HPDE6-E6E7 (cell line): ENCODE measurements at regions not wholly inside any gene's neighbourhood (a gene's known extent, or its start where the extent isn't known, plus 50 kb on each side); places are given as distances from the start of the nearest gene placed in this dataset.

Experiments used
- DNase-seq: peaks from one replicate; pipeline ENCODE4 v3.0.0; 2011; ENCODE audit warnings: missing footprints; ENCODE audit errors: extremely low spot score

DNA sequence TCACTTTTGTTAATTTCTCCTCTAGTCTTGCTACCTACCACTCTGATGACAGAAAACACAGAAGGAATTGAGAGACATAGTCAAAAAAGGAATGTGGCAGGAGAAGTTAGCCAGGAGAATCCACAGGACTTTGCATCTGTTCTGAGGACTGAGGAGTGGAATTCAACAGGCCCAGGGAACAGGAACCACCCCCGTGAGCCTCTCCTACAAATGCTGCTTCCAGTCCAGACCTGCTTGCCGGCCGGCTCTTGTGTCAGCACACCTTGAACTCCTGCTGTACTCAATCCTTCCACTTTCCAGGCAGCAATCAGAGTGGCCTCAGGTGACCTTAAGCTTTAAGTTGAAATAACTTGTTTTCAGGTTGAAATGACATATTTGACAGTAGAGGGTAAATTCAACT lies 903.1 kb downstream of the BCL11B start:
- DNase-seq, result peak; percentile 13

DNA sequence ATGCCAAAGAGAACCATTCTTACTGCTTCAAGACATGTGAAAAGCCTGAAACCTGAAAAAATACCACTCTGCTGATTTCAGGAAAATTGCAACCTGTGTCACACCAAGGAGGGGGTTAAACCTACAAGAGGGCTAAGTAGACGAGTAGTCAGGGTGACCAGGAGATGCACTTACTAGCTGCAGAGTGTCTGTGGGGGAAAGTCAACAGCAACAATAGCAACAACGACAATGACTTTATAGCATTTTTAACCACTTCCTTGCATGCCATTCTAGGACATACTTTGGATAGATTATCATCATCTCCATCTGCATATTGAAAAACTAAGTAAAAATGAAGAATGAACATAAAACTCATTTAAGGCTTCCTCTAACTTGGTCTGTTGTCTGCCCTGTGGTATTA lies 902.7 kb downstream of the BCL11B start:
- DNase-seq, result no peak

- no peak for DNase-seq
These were observed 901.6 kb downstream of the BCL11B start for GRCh38 chr14:98370352-98370751.

GRCh38 chr14:98371141-98371540 lies 900.9 kb downstream of the BCL11B start:
- no peak for DNase-seq

DNA sequence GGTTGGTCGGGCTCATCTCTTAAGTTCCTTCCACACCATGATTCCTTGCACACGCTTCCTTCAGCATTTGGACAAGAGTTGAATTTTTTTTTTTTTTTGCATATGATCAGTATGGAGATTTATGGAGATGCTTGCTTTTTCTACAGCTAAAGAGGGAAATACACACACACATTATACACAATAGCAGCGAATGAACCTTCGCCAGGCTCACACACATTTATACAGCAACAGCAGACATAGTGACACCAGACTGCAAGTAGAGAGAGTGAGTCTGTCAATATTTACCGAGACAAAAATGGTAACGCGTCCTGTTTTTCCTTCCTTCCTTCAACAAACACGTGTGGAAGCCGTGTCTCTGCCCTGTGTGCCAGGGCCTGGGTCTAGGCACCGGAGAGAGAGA lies 897.9 kb downstream of the BCL11B start:
- DNase-seq, result no peak

- no peak for DNase-seq
These were observed 896.4 kb downstream of the BCL11B start for GRCh38 chr14:98375566-98375965.

- no peak for DNase-seq
These were observed 892.2 kb downstream of the BCL11B start for GRCh38 chr14:98379830-98380229.

GRCh38 chr14:98382662-98383061 lies 889.3 kb downstream of the BCL11B start:
- DNase-seq, result no peak

DNA sequence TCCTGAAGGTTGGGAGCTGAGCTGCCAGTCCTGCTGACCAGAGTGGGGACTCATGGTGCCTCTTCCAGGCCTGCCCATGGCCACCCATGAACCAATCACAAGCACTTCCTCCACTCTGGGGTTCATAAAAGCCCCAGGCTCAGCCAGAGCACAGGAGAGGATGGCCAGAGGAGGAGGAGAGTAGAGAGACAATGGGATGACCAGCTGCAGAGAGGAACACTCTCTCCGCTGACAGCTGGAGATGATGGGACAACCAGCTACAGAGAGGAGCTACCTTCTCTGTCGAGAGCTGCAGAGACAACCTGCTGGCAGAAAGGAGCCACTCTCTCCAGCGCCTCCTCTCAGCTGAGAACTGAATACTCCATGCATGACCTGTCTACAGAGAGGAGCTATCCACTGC lies 886.1 kb downstream of the BCL11B start:
- DNase-seq, result no peak

DNA sequence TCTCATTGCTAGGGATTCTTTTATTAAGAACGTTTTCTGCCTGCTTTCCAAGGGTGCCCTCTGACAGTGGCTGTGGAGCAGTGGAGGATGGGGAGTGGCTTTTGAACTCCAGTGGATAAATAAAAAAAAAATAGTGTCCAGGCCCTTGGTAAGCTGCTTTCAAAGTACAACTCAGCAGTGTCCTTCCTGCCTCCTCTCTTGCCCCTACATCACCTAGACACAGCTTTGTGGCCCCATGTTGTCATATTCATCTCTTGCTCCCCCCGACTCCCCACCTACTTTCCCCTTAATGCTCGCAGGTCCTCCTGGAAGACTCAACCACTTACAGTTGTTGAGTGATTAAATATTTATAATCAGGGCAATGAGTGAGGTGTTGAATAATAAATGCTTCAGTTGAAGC lies 880.9 kb downstream of the BCL11B start:
- no peak for DNase-seq

DNA sequence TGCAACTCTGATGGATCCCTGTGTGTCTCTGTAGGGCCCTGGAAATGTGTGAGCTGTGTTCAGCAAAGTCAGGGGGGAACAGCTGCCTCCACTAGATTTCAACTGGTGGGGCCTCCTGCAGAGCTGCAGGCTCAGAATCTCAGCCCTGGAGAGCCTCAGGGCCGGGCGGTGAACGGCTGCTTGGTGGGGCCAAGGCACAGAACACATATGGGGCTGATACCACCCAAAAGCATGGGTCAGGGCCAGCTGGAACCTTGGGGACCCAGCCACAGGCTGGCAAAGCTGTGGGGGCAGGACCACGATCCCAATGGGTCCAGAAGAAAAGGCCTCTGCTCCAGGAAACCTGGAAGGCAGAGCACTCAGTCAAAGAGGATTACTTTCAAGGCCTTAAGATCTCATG lies 878.5 kb downstream of the BCL11B start:
- no peak for DNase-seq

DNA sequence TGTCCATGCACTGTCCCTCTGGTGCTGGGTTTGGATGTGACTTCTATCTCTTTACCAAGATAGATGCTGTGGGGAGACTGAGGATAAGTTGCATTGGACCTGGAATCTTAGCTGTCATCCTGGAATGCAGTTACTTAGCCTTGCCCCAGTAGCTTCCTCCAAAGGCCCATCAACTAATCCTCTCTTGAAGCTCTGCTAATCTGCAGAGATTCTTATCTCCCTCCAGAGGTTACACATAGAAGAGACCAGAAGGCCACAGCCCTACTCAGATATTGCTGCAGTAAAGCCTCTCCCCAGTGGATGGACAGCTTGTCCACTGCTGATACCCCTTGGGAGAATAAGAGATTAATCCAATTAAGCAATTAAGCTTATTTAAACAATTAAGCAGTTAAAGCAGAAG lies 867.2 kb downstream of the BCL11B start:
- DNase-seq, result no peak

GRCh38 chr14:98408024-98408555 lies 863.9 kb downstream of the BCL11B start:
- DNase-seq, result no peak

DNA sequence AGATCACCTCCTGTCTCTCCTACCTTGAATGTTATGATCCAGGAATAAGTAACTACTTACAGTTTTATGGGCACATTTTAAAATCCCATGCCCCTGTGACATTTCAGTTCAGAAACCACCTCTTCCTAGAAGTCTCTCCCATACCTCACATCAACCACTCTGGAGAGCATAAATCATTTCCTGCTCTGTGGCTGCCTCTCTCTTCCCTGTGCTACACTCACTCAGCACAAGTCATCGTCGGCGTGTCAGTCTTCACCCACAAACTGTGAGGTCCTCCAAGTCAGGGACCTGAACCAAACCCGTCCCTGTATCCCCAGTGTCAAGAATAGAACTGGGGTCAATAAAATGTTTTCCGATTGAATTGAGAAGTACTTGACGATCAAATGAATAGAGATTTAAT lies 863.3 kb downstream of the BCL11B start:
- no peak for DNase-seq

- no peak for DNase-seq
These were observed 860.8 kb downstream of the BCL11B start for GRCh38 chr14:98411154-98411553.

DNA sequence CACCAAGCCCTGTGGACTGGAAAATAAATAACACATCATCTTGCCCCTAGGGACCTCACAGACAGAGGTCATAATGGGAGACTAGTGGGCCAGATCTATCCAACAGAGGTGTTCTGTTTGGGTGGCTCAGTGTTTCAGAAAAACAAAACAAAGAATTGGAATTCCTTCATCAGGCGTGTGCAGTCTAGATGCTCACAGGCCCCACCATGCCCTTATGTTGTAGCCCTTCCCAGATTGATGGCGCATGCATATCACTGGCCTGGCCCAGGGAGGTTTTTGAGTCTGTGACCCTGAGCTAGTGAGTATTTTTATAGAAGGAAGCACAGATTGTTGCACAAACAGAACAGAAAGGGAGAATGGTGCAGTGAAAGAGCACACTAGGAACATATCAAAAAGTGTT lies 859.6 kb downstream of the BCL11B start:
- no peak for DNase-seq

- no peak for DNase-seq
These were observed 856.2 kb downstream of the BCL11B start for GRCh38 chr14:98415766-98416165.

DNA sequence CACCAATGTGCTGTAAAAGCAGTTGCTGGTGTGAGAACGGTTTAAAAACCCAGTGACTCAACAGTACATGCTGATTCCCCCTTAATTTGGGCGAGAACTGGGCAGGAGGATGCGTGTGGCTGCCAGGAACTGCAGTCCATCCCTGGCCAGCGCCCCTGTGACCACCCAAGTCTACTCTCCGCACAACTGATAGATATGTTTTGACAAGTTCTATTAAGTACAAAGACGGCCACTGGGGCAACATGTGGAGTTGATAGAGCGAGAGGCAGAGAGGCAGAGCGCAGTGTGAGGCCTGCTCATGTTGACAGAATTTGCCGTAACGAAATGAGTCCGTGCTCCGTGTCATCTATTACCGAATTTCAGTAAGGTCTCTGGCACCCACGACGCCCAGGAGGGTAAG lies 855.0 kb downstream of the BCL11B start:
- no peak for DNase-seq

DNA sequence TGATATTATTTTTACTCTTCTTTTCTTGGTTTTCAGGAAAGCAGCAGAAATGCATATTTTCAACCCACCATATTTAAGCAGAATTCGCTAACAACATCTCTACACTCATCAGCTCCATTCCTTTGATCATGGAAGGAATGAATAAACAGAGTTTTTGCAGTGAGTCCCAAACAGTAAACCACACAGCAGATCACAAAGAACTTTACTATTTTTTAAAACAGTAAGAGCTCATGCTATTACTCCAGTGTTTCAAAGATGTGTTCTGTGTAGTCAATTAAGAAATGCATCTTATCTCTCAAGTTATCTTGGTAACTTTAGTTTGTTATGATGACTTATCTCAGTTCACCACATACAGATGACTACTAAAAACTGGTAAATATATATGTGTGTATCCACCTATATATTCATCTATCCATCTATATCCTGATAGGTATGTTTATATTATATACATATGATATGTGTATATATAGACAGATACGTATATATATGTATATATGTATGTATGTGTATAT lies 843.5 kb downstream of the BCL11B start:
- DNase-seq, result no peak

DNA sequence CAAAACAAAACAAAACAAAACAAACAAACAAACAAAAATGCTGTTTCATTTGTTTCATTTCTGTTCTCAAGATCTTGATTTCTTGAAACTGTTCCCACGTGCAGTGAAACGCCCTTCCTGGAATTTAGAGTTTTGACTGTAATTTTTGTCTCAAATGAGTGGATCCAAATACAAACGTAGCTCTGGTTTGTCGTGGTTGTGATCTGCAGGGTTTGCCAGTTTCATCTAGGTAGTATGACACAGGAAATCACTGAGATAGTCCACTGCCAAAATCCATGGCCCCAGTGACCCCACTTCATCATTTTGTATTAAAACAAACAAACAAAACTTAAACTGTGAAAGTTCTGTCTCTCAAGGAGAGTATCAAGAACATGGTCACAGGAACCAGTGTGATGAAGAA lies 838.6 kb downstream of the BCL11B start:
- no peak for DNase-seq

DNA sequence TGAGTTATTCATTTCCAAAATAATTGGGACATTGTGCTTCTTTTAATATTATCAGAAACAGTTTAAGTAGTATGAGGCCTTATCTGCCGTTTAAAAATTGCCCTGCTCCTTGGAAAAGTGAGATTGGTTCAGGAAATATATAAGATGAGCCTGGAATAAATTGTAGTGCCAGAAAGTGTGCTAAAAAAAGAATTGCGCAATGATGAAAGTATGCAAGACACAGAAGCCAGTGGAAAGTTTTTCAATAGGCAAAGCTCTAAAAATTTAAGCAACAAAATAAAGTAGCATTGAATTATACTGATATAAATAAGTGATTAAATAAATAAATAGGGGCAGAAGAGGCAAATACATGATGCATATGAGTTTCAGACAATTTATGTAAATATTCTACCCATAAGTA lies 834.9 kb downstream of the BCL11B start:
- no peak for DNase-seq

DNA sequence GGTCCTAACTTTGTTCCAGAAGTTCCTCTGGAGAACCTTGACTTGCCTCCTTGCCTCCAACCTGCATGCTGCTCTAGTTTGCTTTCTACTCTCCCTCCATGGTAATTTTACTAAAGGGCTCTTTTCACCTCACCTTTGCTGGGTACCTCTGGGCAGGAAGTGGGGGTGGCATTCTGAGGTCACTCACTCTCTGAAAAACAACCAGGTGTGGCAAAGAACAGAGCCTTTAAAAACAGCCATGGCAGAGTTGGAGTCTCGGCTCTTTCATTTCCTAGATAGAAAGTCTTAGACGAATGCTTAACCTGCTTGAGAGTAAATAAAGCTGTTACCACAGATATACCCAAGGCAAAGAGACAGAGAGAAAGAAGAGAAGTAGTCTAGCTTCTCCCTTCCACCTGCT lies 827.9 kb downstream of the BCL11B start:
- DNase-seq, result no peak

- no peak for DNase-seq
These were observed 826.3 kb downstream of the BCL11B start for GRCh38 chr14:98445718-98446117.

GRCh38 chr14:98446508-98446907 lies 825.5 kb downstream of the BCL11B start:
- no peak for DNase-seq
